Suprapubic skin (tissue), 3 donors: ENCODE measurements at regions not wholly inside any gene's neighbourhood (a gene's known extent, or its start where the extent isn't known, plus 50 kb on each side); places are given as distances from the start of the nearest gene placed in this dataset.

Source experiments
- EP300 ChIP-seq: sonication (generic); formaldehyde crosslinking; IDR thresholded peaks from one replicate; pipeline ENCODE4 v1.6.1; 2017; ENCODE audit warnings: antibody characterized with exemption
- TF ChIP-seq, protein P1 (sequence below), 2 donors: fragments of 200-600 bp in 1 of 2; fragments of 450-650 bp in 1 of 2; sonication (generic) in 1 of 2; IDR thresholded peaks; one replicate each; pipeline ENCODE4 v1.5.1; 2016 to 2019; ENCODE audit warnings: antibody characterized with exemption in 2 of 2, mild to moderate bottlenecking in 1 of 2, moderate library complexity in 1 of 2

DNA sequence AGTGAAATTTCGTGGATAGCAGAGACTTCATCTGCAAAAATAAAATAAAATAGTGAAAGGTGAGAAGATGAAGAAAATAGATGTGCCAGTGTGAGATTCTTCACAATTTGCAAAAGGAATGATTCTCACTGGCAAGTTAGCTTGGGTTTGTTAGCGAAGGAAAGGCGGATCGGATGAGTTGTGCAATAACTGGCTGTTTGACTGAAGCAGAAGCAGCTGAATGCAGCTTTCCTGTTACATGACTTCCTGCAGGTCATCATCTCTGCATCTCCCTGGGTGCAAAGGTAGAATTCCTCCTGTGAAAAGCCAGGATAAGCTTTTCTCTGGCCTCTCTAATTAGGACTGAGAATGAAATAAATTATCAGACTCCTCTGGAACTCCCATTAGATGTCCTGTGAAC is 263.1 kb upstream of the CHRM3 start:
- TF ChIP-seq, protein P1, sequence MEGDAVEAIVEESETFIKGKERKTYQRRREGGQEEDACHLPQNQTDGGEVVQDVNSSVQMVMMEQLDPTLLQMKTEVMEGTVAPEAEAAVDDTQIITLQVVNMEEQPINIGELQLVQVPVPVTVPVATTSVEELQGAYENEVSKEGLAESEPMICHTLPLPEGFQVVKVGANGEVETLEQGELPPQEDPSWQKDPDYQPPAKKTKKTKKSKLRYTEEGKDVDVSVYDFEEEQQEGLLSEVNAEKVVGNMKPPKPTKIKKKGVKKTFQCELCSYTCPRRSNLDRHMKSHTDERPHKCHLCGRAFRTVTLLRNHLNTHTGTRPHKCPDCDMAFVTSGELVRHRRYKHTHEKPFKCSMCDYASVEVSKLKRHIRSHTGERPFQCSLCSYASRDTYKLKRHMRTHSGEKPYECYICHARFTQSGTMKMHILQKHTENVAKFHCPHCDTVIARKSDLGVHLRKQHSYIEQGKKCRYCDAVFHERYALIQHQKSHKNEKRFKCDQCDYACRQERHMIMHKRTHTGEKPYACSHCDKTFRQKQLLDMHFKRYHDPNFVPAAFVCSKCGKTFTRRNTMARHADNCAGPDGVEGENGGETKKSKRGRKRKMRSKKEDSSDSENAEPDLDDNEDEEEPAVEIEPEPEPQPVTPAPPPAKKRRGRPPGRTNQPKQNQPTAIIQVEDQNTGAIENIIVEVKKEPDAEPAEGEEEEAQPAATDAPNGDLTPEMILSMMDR (IDR thresholded peaks at IDR 0.05) = no peak
- no peak for TF ChIP-seq EP300
